PFSK-1 (cell line): ENCODE measurements at regions not wholly inside any gene's neighbourhood (a gene's known extent, or its start where the extent isn't known, plus 50 kb on each side); places are given as distances from the start of the nearest gene placed in this dataset.

Experiments used
- FOXP2 ChIP-seq: optimal IDR thresholded peaks from 2 replicates; pipeline ENCODE3; 2011; ENCODE audit warnings: borderline replicate concordance, control low read depth, inconsistent platforms; ENCODE audit not compliant: insufficient read depth; ENCODE audit errors: extremely low read length, extremely low read depth
- POLR2AphosphoS5 ChIP-seq: IDR thresholded peaks from 2 replicates; pipeline ENCODE4 v1.6.1; 2012; ENCODE audit warnings: low read depth, mild to moderate bottlenecking, control low read depth, low read length, moderate library complexity
- REST ChIP-seq, 2 experiments: IDR thresholded peaks; 2 replicates each; pipeline versions ENCODE4 v1.6.1 to v1.8.0; 2011 to 2012; ENCODE audit warnings: low read depth in 2 of 2, low read length in 2 of 2, control low read depth in 1 of 2, inconsistent platforms in 1 of 2, mild to moderate bottlenecking in 1 of 2, moderate library complexity in 1 of 2; ENCODE audit not compliant: insufficient read depth in 1 of 2
- SIN3A ChIP-seq: IDR thresholded peaks from 2 replicates; pipeline ENCODE4 v1.6.1; 2012; ENCODE audit warnings: mild to moderate bottlenecking, low read length, moderate library complexity, borderline replicate concordance; ENCODE audit not compliant: insufficient read depth
- TAF1 ChIP-seq: IDR thresholded peaks from 2 replicates; pipeline ENCODE4 v1.6.1; 2012; ENCODE audit warnings: low read length, control low read depth, borderline replicate concordance; ENCODE audit not compliant: insufficient read depth

GRCh38 chr2:204437815-204438756 is 107.2 kb upstream of the PARD3B start:
- TF ChIP-seq POLR2AphosphoS5 = no peak
- no peak for TF ChIP-seq SIN3A
- TF ChIP-seq TAF1 = no peak

GRCh38 chr2:204441316-204441715 is 104.0 kb upstream of the PARD3B start:
- no peak for TF ChIP-seq SIN3A
- TF ChIP-seq TAF1 = no peak
- TF ChIP-seq POLR2AphosphoS5 = no peak
- no peak for TF ChIP-seq FOXP2
- TF ChIP-seq REST (IDR thresholded peaks at IDR 0.05; ENCODE audit: insufficient read depth in 1 of 2, low read depth in 2 of 2, low read length in 2 of 2) = no peak

GRCh38 chr2:204445149-204445548 is 100.1 kb upstream of the PARD3B start:
- no peak for TF ChIP-seq SIN3A
- no peak for TF ChIP-seq TAF1
- TF ChIP-seq FOXP2 = no peak
- no peak for TF ChIP-seq REST (IDR thresholded peaks at IDR 0.05; ENCODE audit: insufficient read depth in 1 of 2, low read depth in 2 of 2, low read length in 2 of 2)
- TF ChIP-seq POLR2AphosphoS5 = no peak

- TF ChIP-seq POLR2AphosphoS5 = no peak
Measured at GRCh38 chr2:204447722-204448121, 97.6 kb upstream of the PARD3B start.

- TF ChIP-seq SIN3A = no peak
- TF ChIP-seq REST (IDR thresholded peaks at IDR 0.05; ENCODE audit: insufficient read depth in 1 of 2, low read depth in 2 of 2, low read length in 2 of 2) = no peak
- TF ChIP-seq POLR2AphosphoS5 = no peak
- TF ChIP-seq TAF1 = no peak
- no peak for TF ChIP-seq FOXP2
Measured at GRCh38 chr2:204449977-204450376, 95.3 kb upstream of the PARD3B start.

- TF ChIP-seq POLR2AphosphoS5 = no peak
- TF ChIP-seq TAF1 = no peak
- TF ChIP-seq SIN3A = no peak
- no peak for TF ChIP-seq FOXP2
Measured at GRCh38 chr2:204451766-204452165, 93.5 kb upstream of the PARD3B start.
